WTC11 (cell line): ENCODE measurements at regions not wholly inside any gene's neighbourhood (a gene's known extent, or its start where the extent isn't known, plus 50 kb on each side); places are given as distances from the start of the nearest gene placed in this dataset.

Experiments
- ATAC-seq: fragments of 200-7000 bp; cut with Tn5 transposase; 2 replicates; pipeline ENCODE4 v1.10.0; 2021; ENCODE audit warnings: mild to moderate bottlenecking, moderate library complexity
- CTCF ChIA-PET: fragments of 300-600 bp; sonication (Branson Sonifier 250); formaldehyde crosslinking; loops from one replicate; lab custom pipeline; 2021; ENCODE audit warnings: antibody characterized with exemption; lab: Charles Lee
- POLR2A ChIA-PET: fragments of 350-600 bp; sonication (Branson Sonifier 250); formaldehyde crosslinking; loops from one replicate; lab custom pipeline; 2021; ENCODE audit warnings: antibody characterized with exemption; lab: Charles Lee
- DNase-seq: peaks from one replicate; pipeline ENCODE4 v3.0.0; 2021; ENCODE audit warnings: low spot score
- H3K27ac Mint-ChIP-seq: 2 replicates; pipeline ENCODE4 v1.8.0; 2021; ENCODE audit warnings: mixed read lengths
- H3K27me3 Mint-ChIP-seq: 2 replicates; pipeline ENCODE4 v1.8.0; 2021; ENCODE audit warnings: low read depth, mild to moderate bottlenecking, moderate library complexity, mixed read lengths
- H3K36me3 Mint-ChIP-seq: 2 replicates; pipeline ENCODE4 v1.8.0; 2021; ENCODE audit warnings: mixed read lengths
- H3K4me1 Mint-ChIP-seq: 2 replicates; pipeline ENCODE4 v1.8.0; 2022; ENCODE audit warnings: mixed read lengths
- H3K4me3 Mint-ChIP-seq: 2 replicates; pipeline ENCODE4 v1.8.0; 2021; ENCODE audit warnings: mild to moderate bottlenecking, moderate library complexity, mixed read lengths
- H3K9me3 Mint-ChIP-seq: 2 replicates; pipeline ENCODE4 v1.8.0; 2021; ENCODE audit warnings: mixed read lengths
- AR ChIP-seq: fragments of 250-450 bp; sonication (Bioruptor Pico); IDR thresholded peaks from 2 replicates; pipeline ENCODE4 v1.9.0; 2021; ENCODE audit warnings: mild to moderate bottlenecking
- ARID4B ChIP-seq: sonication (generic); formaldehyde crosslinking; IDR thresholded peaks from 2 replicates; pipeline ENCODE4 v1.8.0; 2023; ENCODE audit warnings: missing genetic modification reagents, mild to moderate bottlenecking, borderline replicate concordance
- ATF3 ChIP-seq: sonication (generic); formaldehyde crosslinking; conservative IDR thresholded peaks from 2 replicates; pipeline ENCODE4 v1.8.1; 2022; ENCODE audit warnings: mild to moderate bottlenecking, missing genetic modification reagents
- E2F5 ChIP-seq: sonication (generic); formaldehyde crosslinking; IDR thresholded peaks from 2 replicates; pipeline ENCODE4 v1.8.1; 2022; ENCODE audit warnings: mild to moderate bottlenecking, moderate library complexity, missing genetic modification reagents
- ELF4 ChIP-seq: sonication (generic); formaldehyde crosslinking; IDR thresholded peaks from 2 replicates; pipeline ENCODE4 v1.8.1; 2022; ENCODE audit warnings: low read depth, mild to moderate bottlenecking, moderate library complexity, missing genetic modification reagents
- FOXP1 ChIP-seq: sonication (generic); formaldehyde crosslinking; IDR thresholded peaks from 2 replicates; pipeline ENCODE4 v1.8.0; 2022; ENCODE audit warnings: missing genetic modification reagents, mild to moderate bottlenecking, moderate library complexity, borderline replicate concordance
- FOXP4 ChIP-seq: sonication (generic); formaldehyde crosslinking; IDR thresholded peaks from 2 replicates; pipeline ENCODE4 v1.8.0; 2022; ENCODE audit warnings: mild to moderate bottlenecking, missing genetic modification reagents
- GTF2I ChIP-seq: fragments of 250-450 bp; sonication (Bioruptor Pico); conservative IDR thresholded peaks from 2 replicates; pipeline ENCODE4 v1.4.0; 2021; ENCODE audit warnings: mild to moderate bottlenecking
- MLX ChIP-seq: sonication (generic); formaldehyde crosslinking; IDR thresholded peaks from 2 replicates; pipeline ENCODE4 v1.8.1; 2023; ENCODE audit warnings: mild to moderate bottlenecking, missing genetic modification reagents, moderate library complexity
- TEAD1 ChIP-seq: sonication (generic); formaldehyde crosslinking; IDR thresholded peaks from 2 replicates; pipeline ENCODE4 v1.8.0; 2022; ENCODE audit warnings: mild to moderate bottlenecking, missing genetic modification reagents
- TEAD4 ChIP-seq: sonication (generic); formaldehyde crosslinking; IDR thresholded peaks from 2 replicates; pipeline ENCODE4 v1.8.0; 2022; ENCODE audit warnings: mild to moderate bottlenecking, missing genetic modification reagents
- USF1 ChIP-seq: sonication (generic); formaldehyde crosslinking; IDR thresholded peaks from 2 replicates; pipeline ENCODE4 v1.8.0; 2022; ENCODE audit warnings: mild to moderate bottlenecking, missing genetic modification reagents
- ZNF121 ChIP-seq: sonication (generic); formaldehyde crosslinking; IDR thresholded peaks from 2 replicates; pipeline ENCODE4 v1.8.0; 2023; ENCODE audit warnings: missing genetic modification reagents
- ZNF263 ChIP-seq: sonication (generic); formaldehyde crosslinking; IDR thresholded peaks from 2 replicates; pipeline ENCODE4 v1.8.1; 2022; ENCODE audit warnings: low read depth, mild to moderate bottlenecking, moderate library complexity, missing genetic modification reagents
- ZNF425 ChIP-seq: fragments of 250-450 bp; sonication (Bioruptor Pico); conservative IDR thresholded peaks from 2 replicates; pipeline ENCODE4 v1.9.0; 2021; ENCODE audit warnings: mild to moderate bottlenecking

- no peak for TF ChIP-seq ARID4B (CRISPR knock-in tag)
- no peak for TF ChIP-seq FOXP1 (CRISPR knock-in tag)
- no peak for TF ChIP-seq FOXP4 (CRISPR knock-in tag)
- no peak for TF ChIP-seq E2F5
- TF ChIP-seq ELF4 (CRISPR knock-in tag), result no peak
- no peak for TF ChIP-seq ZNF425 (CRISPR knock-in tag)
- TF ChIP-seq ZNF263, result no peak
- TF ChIP-seq TEAD4 (CRISPR knock-in tag), result no peak
- no peak for TF ChIP-seq TEAD1 (CRISPR knock-in tag)
- no peak for TF ChIP-seq ZNF121 (CRISPR knock-in tag)
- no peak for TF ChIP-seq GTF2I (CRISPR knock-in tag)
Observed at GRCh38 chr10:28387140-28387539, 84.3 kb upstream of the MPP7 start (continued).

- Mint-ChIP-seq H3K27me3 (no peaks in the 10 kb centered on the region), H3K9me3 (peaks cover 14% of the 10 kb centered on the region), H3K4me3 (no peak overlapping the region), H3K36me3 (peaks cover 5% of the 10 kb centered on the region; the same call in 1 of the 2 replicates), H3K4me1 (peaks cover 2% of the 10 kb centered on the region; the same call in 1 of the 2 replicates), H3K27ac (no peak overlapping the region)
- ATAC-seq (no peak), DNase-seq (no peak)
- ChIA-PET CTCF (no interaction called here), POLR2A (no interaction called here)
- no peak for TF ChIP-seq MLX (CRISPR knock-in tag)
- TF ChIP-seq E2F5, result no peak
- no peak for TF ChIP-seq AR (CRISPR knock-in tag)
- no peak for TF ChIP-seq ATF3 (CRISPR knock-in tag)
- no peak for TF ChIP-seq USF1 (CRISPR knock-in tag)
Observed at GRCh38 chr10:28391283-28391682, 88.4 kb upstream of the MPP7 start.
